ENCODE measurements at regions not wholly inside any gene's neighbourhood (a gene's known extent, or its start where the extent isn't known, plus 50 kb on each side); places are given as distances from the start of the nearest gene placed in this dataset.

- TF ChIP-seq CTCF (IDR thresholded peaks at IDR 0.05) (no peak), POLR2A (IDR thresholded peaks at IDR 0.05) (no peak)
Measured at GRCh38 chr2:13103778-13104493, 387.2 kb downstream of the TRIB2 start.

Measured in testis (tissue), 2 donors.